Activated gamma-delta T cell treated with Interleukin-2 at 50 U/mL for 16 hours (primary cell): ENCODE measurements at regions not wholly inside any gene's neighbourhood (a gene's known extent, or its start where the extent isn't known, plus 50 kb on each side); places are given as distances from the start of the nearest gene placed in this dataset.
"Not testable (repeated sequence)": the region's sequence is repeated elsewhere in the genome, so short reads cannot be mapped to it uniquely, and the experiment has no call there.

Experiments used
- DNase-seq: peaks from one replicate; pipeline ENCODE4 v3.0.0-alpha.2; 2020

- no peak for DNase-seq
Measured at GRCh38 chr7:22066522-22066921, 120.8 kb upstream of the CDCA7L start.

GRCh38 chr7:22064816-22065215, 119.1 kb upstream of the CDCA7L start:
- DNase-seq = no peak

- no peak for DNase-seq
Measured at GRCh38 chr7:22061775-22062174, 116.1 kb upstream of the CDCA7L start.

GRCh38 chr7:22060863-22061262, 115.2 kb upstream of the CDCA7L start:
- DNase-seq = no peak

DNA sequence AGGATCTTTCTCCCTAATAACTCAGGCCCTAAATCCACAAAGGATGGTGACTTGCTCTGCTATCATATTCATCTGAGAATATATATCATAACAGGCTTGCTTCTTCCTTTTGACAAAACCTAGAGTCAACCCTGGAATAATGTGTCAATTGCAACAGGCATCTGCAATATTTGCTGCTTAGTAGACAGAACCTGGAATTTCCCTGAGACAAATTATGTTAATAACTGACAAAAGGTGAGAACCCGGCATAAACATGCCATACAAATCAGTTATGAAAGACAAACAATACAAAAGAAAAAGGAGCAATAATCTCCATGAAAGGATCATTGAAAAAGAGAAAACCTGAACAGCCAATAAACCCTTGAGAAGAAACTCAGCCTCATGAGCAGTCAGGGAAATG, 114.5 kb upstream of the CDCA7L start:
- DNase-seq = no peak

DNA sequence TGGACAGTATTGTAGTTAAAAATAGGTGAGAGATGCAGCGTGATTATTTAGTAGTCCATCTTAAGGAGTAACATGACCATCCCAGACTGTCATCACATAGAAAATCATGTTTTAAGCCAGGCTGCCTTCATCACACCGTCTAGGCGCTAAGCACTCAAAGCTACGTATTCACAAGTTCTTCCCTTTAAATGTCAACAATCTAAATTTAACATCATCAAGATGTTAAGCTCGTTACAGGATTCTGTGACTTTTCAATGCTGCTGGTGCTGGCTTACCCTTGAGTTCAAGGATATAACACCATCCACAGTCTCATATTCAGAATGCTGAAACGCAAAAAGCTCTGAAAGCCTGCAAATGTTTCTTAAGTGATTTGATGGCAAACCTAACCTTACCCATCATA, 109.5 kb upstream of the CDCA7L start:
- DNase-seq = no peak

GRCh38 chr7:22052674-22053365, 107.1 kb upstream of the CDCA7L start:
- DNase-seq = no peak

DNA sequence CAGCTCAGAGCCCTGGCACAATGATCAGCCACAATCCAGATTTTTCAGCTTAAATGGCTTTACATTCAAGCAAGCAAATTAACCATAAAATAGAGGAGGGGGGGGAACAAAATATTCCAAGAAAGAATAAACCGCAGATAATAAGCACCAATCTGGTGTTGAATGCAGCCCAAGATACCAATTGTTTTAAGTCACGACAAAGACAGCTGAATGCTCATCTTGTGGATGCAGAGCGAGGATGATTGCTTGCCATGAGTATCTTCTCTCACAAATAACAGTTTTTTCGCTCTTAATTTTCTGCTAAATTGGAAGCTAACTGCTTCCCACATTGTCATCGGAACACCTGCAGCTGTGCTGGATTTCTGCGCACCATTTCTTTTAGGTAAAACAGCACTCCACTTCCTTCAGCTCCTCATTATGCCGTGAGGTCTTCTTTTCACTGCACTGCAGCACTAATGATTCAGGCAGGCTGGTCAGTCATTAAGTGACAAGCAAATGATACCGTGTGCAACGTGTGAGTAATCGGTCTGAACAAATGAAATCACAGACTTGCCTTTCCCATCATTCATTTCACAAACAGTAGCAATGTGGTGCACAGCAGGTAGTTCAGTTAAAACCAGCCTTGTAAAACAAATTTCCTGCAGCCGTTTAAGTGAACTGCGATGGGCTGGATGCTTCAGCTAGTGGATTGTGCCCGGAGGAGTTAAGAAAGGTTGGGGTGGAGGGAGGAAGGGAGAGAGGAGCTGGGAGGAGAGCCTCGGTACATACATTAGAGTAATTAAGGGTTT, 106.4 kb upstream of the CDCA7L start:
- no peak for DNase-seq

DNA sequence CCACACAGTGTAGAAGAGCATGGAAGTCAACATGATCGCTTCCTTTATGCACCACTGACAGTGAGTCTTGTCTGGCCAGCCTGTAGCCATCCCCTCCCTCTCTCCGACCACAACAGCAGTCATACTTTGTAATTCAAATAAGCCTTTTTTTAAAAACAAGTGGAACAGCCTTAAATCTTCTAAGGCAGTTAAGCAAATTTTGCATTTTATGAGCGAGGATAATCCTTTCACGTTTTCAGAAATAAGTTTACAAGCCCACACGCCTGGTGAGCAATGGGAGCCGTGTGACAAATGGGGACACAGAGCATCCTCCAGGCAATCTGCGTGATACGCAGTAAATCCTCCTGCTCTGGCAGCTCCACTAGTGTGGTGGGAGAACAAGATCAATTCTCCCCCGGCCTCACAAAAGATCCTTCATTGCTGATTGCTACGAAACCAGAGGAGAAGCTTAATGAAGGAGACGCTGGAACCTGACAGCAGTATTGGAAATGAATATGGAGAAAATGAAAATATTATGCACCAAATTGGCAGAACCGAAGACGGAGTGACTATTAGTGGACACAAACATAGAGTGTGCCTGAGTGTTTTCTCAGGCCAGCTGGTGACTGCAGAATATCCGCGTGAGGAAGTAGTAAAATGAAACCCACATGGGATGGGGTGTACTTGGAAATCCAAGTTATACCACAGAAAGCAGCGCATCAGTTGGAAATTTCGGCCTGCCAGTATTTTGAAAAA, 104.2 kb upstream of the CDCA7L start:
- no peak for DNase-seq

GRCh38 chr7:22043367-22043766, 97.7 kb upstream of the CDCA7L start:
- DNase-seq = no peak

- no peak for DNase-seq
Measured at GRCh38 chr7:22040923-22041595, 95.4 kb upstream of the CDCA7L start.

- DNase-seq = no peak
Measured at GRCh38 chr7:22039670-22040069, 94.0 kb upstream of the CDCA7L start.

DNA sequence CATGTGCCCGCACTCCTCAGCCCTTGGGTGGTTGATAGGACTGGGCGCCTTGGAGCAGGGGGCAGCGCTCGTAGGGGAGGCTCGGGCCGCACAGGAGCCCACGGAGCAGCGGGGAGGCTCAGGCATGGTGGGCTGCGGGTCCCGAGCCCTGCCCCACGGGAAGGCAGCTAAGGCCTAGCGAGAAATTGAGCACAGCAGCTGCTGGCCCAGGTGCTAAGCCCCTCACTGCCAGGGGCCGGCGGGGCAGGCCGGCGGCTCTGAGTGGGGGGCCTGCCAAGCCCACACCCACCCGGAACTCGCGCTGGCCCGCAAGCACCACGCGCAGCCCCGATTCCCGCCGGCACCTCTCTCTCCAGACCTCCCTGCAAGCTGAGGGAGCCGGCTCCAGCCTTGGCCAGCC, 86.7 kb upstream of the CDCA7L start:
- DNase-seq = not testable (repeated sequence)

- not testable (repeated sequence) for DNase-seq
Measured at GRCh38 chr7:22028656-22029055, 83.0 kb upstream of the CDCA7L start.

DNA sequence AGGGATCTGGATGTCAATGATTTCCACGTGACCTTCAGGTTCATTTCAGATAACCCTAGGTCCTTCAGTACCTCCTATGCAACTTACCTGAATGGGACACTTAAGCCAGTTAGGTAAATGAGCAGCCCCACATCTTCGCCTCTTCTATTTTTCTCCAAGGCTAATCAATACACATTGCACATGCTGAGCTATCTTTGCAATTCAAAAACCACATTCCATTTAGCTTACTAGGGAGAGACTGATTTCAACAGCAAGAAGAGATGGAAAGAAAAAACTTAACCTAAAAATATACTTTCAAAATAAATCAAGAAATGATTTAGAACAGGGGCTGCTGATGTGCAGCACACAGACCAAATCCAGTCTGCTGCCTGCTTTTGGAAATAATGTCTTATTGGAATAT, 81.8 kb upstream of the CDCA7L start:
- DNase-seq = no peak

- no peak for DNase-seq
Measured at GRCh38 chr7:22025983-22026382, 80.3 kb upstream of the CDCA7L start.

DNA sequence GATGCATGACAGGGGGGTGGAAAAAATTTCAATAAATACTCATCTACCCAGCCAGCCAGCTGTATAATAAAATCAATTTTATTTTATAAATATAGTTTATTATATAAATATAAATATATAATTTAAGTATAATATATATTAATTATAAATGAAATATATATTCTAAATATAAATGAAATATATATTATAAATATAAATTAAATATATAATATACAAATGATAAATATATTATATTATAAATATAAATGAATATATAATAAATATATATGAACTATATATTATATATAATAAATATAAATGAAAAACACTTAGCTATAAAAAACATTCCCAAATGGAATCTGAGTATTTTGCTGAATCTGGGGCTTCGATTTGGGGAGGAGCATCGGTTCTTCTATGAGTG, 79.4 kb upstream of the CDCA7L start:
- no peak for DNase-seq

DNA sequence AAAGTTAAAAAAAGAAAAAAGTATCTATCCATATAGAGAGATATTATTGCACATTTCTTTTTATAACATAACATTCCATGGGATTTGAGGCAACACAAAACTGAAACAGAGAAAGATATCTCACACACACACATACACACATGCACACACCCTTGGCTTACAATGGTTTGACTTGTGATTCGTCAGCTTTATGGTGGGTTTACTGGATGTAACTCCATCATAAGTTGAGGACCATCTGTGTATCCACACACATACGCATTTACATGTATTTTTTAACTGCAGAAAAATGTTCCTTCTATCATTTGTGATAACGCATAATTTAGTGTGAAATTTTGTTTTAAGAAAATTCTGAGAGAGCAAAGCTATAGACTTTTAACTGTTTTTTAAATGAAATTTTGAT, 74.2 kb upstream of the CDCA7L start:
- DNase-seq = no peak

DNA sequence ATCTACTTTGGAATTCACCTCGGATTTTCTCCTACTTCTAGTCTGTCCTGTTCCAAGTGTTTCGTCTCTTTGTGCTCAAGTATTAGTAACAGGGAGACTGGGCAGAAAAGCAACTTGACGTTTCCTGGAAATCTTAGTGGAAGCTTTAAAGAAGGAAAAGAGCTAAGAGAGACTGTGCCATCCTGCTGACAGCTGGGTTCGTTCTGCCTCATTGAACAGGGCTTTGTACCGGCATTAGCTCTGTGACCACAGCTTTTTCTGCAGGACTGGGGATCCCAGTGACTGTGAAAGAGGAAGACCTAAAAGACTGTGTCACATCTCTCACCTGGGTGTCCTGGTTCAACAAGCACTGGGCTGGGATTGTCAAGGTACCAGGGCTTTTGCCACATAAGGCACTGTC, 70.8 kb upstream of the CDCA7L start:
- DNase-seq = no peak

DNA sequence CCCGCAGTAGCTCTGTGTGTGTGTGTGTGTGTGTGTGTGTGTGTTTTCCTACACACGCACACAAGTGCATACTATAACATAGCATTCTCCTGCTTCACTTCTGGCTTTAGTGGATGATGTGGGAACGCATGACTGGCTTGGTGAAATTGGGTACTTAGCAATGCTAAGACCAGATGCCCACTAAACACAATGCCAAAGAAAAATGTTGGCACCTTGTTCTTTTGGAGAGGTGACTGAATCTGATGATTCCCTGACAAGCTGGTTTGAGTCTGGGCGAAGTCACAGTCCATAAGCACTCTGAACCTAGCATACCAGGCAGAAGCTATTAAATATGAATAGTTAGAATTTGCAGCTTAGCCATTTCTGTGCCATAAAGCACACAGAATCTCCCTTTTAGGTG, 68.0 kb upstream of the CDCA7L start:
- no peak for DNase-seq

DNA sequence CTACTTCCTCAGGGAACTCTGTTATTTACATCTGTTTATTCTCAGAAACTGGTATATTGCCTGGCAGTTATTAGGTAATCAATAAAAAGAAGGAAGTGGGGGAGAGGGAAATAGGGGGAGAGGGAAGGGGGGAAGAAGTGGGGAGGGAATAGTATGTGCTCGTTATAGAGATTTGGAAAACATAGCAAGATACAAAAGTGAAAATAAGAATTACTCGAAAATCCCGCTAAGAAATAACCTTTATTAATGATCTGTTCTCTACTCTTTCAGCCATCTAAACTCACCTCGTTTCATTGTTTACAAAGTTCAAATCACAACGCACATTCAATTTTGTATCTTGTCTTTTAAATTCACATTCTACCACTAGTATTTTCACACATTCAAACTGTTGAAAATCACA, 63.0 kb upstream of the CDCA7L start:
- DNase-seq = no peak

DNA sequence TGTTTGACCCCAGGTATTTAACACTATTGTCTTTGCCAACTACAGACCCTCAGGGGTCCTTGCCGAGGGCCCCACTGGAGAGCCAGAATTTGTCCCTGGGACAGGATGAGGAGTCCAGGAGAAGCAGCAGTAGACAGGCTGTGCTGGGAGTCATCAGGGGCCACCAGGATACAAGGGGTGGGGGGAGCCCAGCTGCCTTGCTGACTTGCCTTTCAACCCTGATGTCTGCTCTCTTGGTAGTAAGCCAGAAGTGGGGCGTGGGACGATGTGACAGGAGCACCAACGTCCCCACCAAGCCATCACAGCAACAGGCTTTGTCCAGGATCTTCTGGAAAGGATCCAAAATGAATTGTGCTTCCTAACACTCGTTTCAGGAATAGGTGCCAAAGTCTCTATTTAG, 62.4 kb upstream of the CDCA7L start:
- DNase-seq = no peak

DNA sequence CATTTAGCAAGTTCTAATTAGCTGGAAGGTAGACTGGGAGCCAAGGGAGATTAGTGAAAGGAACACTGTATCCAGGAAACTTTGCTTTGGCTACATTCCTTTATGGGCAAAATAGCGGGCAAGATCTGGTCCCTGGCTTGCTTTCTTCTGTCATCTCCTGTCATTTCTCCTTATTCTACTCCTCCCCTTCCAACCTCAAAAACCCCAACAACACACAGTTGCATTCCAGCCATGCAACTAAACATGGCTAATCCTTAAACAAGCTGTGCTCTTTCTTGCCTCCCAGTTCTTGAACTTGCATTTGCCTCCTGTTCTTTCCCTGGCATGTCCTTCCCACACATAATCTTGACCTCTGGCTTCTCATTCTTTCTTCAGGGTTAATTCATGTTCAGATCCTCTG, 59.5 kb upstream of the CDCA7L start:
- no peak for DNase-seq
